H7 (cell line): ENCODE measurements at regions not wholly inside any gene's neighbourhood (a gene's known extent, or its start where the extent isn't known, plus 50 kb on each side); places are given as distances from the start of the nearest gene placed in this dataset.
"Not testable (repeated sequence)": the region's sequence is repeated elsewhere in the genome, so short reads cannot be mapped to it uniquely, and the experiment has no call there.

Experiments
- DNase-seq: peaks from one replicate; pipeline ENCODE4 v3.0.0; 2012
- H3K27me3 ChIP-seq: 2 replicates; pipeline ENCODE4 v1.6.0; 2011; ENCODE audit warnings: mild to moderate bottlenecking, low read length; ENCODE audit not compliant: control insufficient read depth, insufficient read depth
- H3K36me3 ChIP-seq: replicated peaks from 2 replicates; pipeline ENCODE4 v1.5.1; 2011; ENCODE audit warnings: low read length; ENCODE audit not compliant: control insufficient read depth, insufficient read depth
- H3K4me3 ChIP-seq: 2 replicates; pipeline ENCODE4 v1.5.1; 2011; ENCODE audit warnings: low read depth, mild to moderate bottlenecking, control low read depth, low read length, moderate library complexity; ENCODE audit not compliant: insufficient read depth

DNA sequence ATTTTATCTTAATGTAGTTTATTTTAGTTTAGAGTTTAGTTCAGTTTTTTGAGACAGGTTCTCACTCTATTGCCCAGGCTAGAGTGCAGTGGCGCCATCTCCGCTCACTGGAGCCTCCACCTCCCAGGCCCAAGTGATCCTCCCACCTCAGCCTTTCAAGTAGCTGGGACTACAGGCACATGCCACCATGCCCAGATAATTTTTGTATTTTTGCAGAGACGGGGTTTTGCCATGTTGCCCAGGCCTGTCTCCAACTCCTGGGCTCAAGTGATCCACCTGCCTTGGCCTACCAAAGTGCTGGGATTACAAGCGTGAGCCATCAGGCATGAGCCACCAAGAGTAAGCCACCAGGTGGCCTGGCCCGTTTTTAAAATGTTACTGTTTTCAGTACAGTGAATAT is 2058.4 kb downstream of the MRPL39 start:
- DNase-seq, H3K27me3 ChIP-seq, H3K36me3 ChIP-seq, H3K4me3 ChIP-seq: not testable (repeated sequence)

DNA sequence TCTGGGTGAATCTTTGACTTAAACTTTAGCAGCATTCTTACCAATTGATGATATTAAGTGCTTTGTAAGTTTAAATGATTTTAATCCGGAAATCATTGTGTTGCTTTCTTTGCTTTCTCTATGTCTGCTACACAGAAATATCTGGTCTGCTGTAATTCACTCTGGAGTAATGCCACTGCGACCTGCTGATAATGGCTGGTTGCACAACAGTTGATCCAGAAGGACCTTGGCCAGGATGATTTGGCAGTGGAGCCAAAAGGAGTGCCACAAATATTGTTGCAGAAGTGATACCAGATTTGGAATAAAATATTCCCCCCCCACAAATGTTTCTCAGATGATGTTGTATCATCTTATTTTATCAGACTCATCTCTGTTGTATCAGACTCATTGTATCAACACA is 2063.9 kb downstream of the MRPL39 start:
- H3K4me3 ChIP-seq, result no peak overlapping the region
- DNase-seq, result no peak
- H3K27me3 ChIP-seq, result no peaks in the 10 kb centered on the region
- H3K36me3 ChIP-seq, result no peaks in the 10 kb centered on the region

DNA sequence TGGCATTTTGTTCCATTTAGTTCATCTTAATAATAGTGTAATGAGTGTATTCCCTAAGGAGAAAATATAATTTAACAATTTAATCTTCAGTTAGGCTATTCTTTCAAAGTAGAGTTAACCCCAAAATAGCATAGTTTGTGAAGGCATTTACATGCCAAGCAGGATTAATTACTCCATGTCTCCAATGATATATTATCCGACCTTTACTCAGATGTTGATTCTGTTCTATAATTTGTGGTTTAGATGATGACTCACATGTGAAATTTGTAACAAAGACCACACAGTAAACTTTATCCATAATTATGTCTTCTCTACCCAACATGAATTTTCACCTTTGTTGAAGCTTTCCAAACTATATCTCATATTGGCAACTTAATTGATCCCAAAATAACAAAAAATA is 2065.2 kb downstream of the MRPL39 start:
- no peaks in the 10 kb centered on the region for H3K27me3 ChIP-seq
- DNase-seq, result no peak
- H3K4me3 ChIP-seq, result no peak overlapping the region
- no peaks in the 10 kb centered on the region for H3K36me3 ChIP-seq

DNA sequence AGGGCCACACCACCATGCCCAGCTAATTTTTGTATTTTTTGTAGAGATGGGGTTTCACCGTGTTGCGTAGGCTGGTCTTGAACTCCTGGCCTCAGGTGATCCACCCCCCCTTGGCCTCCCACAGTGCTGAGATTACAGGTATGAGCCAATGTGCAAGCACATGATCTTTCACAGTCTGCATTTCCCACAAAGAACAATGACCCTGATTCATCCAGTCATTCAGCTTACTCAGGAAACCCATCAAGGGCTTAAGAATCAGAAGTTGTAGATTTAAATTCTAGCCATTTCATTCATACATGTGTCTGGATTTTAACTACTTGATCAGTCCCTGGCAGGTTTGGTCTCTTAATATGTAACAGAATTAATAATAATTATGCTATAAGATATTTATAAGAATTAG is 2065.7 kb downstream of the MRPL39 start:
- no peak overlapping the region for H3K4me3 ChIP-seq
- no peaks in the 10 kb centered on the region for H3K27me3 ChIP-seq
- no peak for DNase-seq
- no peaks in the 10 kb centered on the region for H3K36me3 ChIP-seq

DNA sequence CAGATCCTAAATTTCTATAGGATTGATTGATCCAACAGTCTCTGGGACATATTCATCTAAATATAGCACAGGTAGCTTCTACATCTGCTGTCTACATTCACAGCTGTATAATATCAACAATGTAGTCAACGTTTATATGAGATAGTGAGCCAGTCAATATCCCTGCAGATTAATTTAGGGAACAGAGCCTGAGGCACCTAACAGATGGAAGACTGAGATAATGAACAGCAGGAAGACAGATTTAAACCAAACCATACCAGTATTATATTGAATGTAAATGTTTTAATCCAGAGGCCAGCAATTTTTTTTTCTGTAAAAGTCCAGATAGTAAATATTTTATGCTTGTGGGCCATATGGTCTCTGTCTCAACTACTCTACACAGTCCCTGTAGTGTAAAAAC is 2072.4 kb downstream of the MRPL39 start:
- Histone ChIP-seq H3K36me3 (no peaks in the 10 kb centered on the region), H3K27me3 (no peaks in the 10 kb centered on the region), H3K4me3 (no peak overlapping the region)
- DNase-seq, result no peak

DNA sequence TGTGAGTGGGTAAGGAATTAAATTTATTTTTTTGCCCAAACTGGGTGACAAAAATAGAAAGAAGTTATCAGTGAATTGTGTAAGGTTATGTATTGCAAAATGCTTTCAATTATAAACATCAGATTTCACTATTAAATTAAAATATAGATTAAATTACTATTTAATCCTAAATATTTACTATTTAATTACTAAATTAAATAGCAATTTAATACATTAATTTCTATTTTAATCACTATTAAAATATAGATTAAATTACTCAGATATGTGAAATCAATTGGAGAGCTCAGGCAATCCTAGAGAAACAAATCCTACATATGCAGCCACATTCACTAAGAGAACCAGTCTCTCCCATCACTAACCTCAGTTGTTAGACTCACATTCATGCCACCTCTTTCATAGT is 2075.8 kb downstream of the MRPL39 start:
- Histone ChIP-seq H3K27me3 (no peaks in the 10 kb centered on the region), H3K36me3 (no peaks in the 10 kb centered on the region), H3K4me3 (no peak overlapping the region)
- no peak for DNase-seq

DNA sequence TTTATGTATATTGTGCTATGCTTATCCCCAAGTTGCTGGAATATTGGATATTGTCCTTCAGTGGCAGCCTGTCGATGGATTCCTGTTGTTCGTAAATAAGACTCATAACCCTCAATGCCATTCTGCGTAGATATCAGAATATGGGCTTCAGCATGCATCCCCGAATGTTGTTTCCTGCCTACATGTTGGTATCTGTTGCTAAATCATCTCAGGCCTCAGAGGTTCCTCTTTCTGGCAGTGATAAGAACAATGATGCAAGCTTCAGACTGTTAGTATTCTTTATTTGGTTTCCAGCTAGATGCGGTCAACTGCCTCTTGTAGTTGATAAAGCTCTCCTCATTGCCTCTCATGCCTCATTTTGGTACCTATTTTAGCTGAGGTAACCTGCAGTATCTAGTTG is 2082.6 kb downstream of the MRPL39 start:
- Histone ChIP-seq H3K4me3 (no peak overlapping the region), H3K36me3 (no peaks in the 10 kb centered on the region), H3K27me3 (no peaks in the 10 kb centered on the region)
- DNase-seq, result no peak

DNA sequence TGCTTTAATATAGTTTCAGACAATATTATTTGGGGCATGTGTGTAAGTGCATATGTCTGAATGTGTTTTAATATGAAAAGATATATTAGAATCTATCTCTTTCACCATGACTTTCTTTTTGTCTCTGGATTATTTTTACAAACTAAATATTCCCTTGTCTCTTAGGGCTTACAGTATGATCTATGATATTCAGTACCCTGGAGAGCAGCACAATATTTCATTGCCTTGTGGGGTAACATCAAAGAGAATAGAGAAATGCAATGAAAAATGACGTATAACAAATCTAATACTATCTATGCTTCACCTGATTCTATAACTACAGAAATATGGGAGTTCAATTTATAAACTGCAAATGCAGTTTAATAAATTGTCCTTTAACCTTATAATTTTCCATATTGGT is 2084.5 kb downstream of the MRPL39 start:
- H3K36me3 ChIP-seq, result no peaks in the 10 kb centered on the region
- no peak overlapping the region for H3K4me3 ChIP-seq
- DNase-seq, result no peak
- H3K27me3 ChIP-seq, result no peaks in the 10 kb centered on the region

DNA sequence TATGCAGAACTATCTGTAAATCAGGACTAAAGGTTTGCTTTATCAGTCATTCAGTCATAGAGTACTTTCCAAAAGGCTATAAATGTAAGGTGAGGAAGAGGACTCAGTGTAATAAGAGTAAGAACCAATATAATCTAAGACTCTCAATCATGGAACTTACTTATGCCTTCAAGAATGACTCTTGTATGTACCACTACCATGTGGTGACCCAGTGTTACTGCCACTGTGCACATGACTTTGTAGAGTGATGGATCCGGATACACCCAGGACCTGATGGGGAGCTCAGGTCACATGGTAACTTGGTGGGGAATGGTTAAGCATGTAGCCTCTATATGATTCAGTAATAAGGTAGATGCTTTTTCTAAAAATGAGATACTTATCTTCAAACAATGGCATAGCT is 2099.8 kb downstream of the MRPL39 start:
- Histone ChIP-seq H3K27me3 (no peaks in the 10 kb centered on the region), H3K36me3 (no peaks in the 10 kb centered on the region), H3K4me3 (no peak overlapping the region)
- DNase-seq, result no peak

DNA sequence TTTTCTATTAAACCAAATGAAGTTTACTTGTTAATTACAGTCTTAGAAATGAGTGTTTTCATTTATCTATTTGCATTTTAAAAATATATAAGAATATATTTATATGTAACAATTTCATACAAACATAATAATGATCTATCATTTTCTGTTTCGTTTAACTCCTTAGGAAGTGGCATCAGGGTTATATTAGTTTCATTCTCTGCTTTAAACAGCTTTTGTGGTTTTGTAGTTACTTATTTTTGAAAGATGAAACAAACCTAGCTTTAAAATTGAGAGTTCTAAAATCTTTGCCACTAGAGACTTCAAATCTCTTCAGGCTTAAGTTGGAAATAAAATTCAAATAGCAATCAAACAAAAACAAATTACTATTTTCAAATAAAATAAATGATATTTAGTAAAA is 2110.6 kb downstream of the MRPL39 start:
- Histone ChIP-seq H3K4me3 (no peak overlapping the region), H3K36me3 (no peaks in the 10 kb centered on the region), H3K27me3 (no peaks in the 10 kb centered on the region)
- DNase-seq, result no peak

DNA sequence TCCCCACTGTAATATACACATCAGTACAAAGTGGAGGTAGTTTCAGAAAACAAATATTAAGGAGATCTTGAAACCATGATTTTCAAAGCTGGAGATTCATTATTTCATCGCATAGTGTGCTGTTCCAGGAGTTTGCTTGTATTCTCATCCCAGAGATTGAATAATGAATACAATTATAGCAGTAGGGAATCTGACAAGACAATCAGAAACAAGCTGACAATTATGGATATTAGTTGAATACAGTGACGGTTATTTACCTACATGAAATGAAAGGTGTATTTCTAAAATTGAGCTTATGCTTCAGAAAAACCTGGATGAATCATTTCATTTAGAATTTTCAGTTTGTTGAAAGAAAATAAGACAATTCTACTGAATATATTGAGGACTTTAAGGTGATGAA is 2119.0 kb downstream of the MRPL39 start:
- Histone ChIP-seq H3K36me3 (no peaks in the 10 kb centered on the region), H3K4me3 (no peak overlapping the region), H3K27me3 (no peaks in the 10 kb centered on the region)
- DNase-seq, result no peak

DNA sequence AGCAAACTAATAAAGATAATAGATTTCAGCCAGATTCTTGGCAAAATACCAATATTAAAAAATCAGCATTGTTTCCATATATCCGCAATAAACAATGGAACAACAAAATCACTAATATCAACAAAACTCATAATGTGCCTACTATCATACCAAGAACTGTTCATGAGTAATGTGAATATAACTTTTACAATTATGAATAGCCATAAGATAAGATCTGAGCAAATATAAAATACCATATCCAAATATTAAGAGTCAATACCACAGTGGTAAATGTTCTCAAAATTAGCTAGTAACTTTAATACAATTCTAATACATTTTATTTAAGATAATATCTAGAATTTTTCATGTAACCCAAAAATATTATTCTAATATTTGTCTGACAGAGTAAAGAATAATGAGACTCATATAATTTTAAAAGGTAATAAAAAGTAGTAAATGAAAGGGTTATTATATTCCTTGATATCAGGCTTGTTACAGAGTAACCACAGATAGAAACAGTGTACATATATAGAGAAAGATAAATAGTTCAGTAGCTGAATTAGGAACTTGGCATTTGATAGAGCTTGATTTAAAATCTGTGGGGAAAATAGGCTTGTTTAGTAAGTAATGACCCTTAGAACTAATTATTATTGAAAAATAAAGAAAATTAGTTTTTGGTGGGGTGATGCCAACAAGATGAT is 2126.6 kb downstream of the MRPL39 start:
- Histone ChIP-seq H3K36me3 (no peaks in the 10 kb centered on the region), H3K27me3 (no peaks in the 10 kb centered on the region), H3K4me3 (no peak overlapping the region)
- no peak for DNase-seq

DNA sequence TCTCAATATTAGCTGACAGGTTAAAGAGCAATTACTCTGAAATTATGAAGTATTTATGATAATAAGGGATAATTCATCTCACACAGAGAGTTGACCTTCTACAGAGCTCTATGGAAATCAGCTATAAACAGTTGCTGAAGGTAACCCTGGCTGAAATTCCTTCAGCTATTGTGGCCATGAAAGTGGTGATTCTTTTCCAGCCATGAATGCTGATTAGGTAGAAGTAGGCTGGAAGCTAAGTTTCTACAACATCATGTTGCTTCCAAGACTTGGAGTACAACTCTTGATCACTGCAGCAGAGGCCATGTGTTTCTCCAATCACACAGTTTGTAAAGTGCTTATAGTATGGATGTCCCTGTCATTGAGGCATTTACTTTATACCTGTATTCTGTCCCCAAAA is 2128.9 kb downstream of the MRPL39 start:
- Histone ChIP-seq H3K27me3 (no peaks in the 10 kb centered on the region), H3K4me3 (no peak overlapping the region), H3K36me3 (no peaks in the 10 kb centered on the region)
- no peak for DNase-seq

DNA sequence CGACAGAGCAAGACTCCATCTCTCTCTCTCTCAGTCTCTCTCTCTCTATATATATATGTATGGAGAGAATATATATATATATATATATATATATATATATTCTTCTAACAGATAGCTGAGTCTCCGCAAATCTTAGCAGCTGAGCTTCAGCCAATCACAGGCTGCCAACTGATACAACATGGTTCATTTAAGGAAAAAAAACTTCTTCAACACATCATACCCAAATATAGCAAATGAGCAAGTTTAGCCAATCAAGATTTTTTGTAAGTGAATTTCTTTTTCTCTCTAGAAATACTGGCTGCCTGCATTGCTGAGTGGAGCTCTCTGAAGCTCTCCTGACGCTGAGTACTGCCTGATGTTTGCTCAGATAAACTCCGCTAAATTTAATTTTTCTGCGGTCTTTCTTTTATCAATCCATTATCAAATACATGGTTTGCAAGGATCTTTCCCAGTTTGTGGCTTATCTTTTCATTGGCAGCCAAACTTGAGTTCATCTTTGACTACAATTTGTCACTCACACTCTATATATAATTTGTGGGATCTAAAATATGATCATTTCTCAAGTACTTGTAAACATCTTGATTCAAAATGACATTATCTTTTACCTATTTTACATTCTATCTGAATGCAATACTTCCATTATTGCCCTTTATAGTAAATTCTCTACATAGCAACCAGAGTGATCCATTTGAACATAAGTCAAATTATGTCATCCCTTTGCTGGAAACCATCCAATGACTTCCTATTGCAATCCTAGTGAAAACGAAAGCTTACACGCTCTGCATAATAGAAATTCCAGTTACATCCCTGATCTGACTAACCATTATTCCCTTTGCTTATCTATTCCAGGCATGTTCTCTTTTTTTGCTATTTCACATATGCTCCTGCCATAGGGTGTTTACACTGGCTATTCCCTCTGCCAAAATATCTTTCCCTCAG is 2131.7 kb downstream of the MRPL39 start:
- no peaks in the 10 kb centered on the region for H3K36me3 ChIP-seq
- no peak overlapping the region for H3K4me3 ChIP-seq
- DNase-seq, result no peak
- no peaks in the 10 kb centered on the region for H3K27me3 ChIP-seq

DNA sequence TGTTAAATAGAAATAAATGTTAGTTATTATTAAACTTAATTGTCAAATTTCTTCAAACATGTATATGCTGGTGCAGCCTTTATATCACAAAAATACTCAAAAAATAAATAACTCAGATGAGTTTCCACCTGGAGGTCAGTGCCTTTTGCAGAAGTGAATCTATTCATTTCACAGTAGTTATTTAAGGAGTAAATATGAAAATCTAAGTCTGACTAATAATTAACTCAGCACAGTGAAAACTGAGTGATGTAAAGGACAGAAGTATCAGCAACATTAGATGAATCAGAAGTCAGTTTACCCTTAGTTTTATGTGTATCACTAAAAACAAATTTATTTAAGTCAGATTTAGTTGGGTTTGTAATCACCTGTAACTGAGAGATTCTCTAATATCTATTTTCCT is 2135.4 kb downstream of the MRPL39 start:
- Histone ChIP-seq H3K27me3 (no peaks in the 10 kb centered on the region), H3K36me3 (no peaks in the 10 kb centered on the region), H3K4me3 (no peak overlapping the region)
- no peak for DNase-seq
